HCT116 (cell line): ENCODE measurements at regions not wholly inside any gene's neighbourhood (a gene's known extent, or its start where the extent isn't known, plus 50 kb on each side); places are given as distances from the start of the nearest gene placed in this dataset.

ENCODE experiments used
- CBX3 ChIP-seq: IDR thresholded peaks from 2 replicates; pipeline ENCODE4 v1.6.1; 2012; ENCODE audit warnings: low read depth
- CEBPB ChIP-seq: IDR thresholded peaks from 2 replicates; pipeline ENCODE4 v1.6.1; 2012; ENCODE audit warnings: low read depth
- EZH2 ChIP-seq: fragments of 200-600 bp; sonication (generic); IDR thresholded peaks from 2 replicates; pipeline ENCODE4 v1.6.1; 2017; ENCODE audit warnings: antibody characterized with exemption, mixed run types
- EZH2phosphoT487 ChIP-seq: fragments of 200-600 bp; IDR thresholded peaks from 2 replicates; pipeline ENCODE4 v1.6.1; 2018; ENCODE audit warnings: antibody characterized with exemption, borderline replicate concordance
- JUND ChIP-seq: IDR thresholded peaks from 2 replicates; pipeline ENCODE4 v1.6.1; 2012
- POLR2A ChIP-seq: IDR thresholded peaks from 2 replicates; pipeline ENCODE4 v1.7.0; 2011; ENCODE audit warnings: borderline replicate concordance; ENCODE audit not compliant: insufficient read depth, insufficient read length; ENCODE audit errors: extremely low read depth
- POLR2AphosphoS5 ChIP-seq: IDR thresholded peaks from 2 replicates; pipeline ENCODE4 v1.6.1; 2011; ENCODE audit warnings: mild to moderate bottlenecking, low read depth, low read length, moderate library complexity
- SIN3A ChIP-seq: IDR thresholded peaks from 2 replicates; pipeline ENCODE4 v1.6.1; 2012; ENCODE audit warnings: low read depth
- SRF ChIP-seq: IDR thresholded peaks from 2 replicates; pipeline ENCODE4 v1.6.1; 2012; ENCODE audit warnings: low read depth
- ZNF274 ChIP-seq: fragments of 200-500 bp; sonication (Bioruptor generic); IDR thresholded peaks from 2 replicates; pipeline ENCODE4 v1.6.1; 2014; ENCODE audit warnings: mild to moderate bottlenecking, low read depth, low read length, inconsistent platforms
- TF ChIP-seq, protein P1 (sequence below), 3 experiments: fragments of 200-600 bp in 1 of 3; sonication (generic) in 1 of 3; IDR thresholded peaks in 2 of 3; conservative IDR thresholded peaks in 1 of 3; 2 replicates each; pipeline ENCODE4 v1.5.1; 2012 to 2017; ENCODE audit warnings: low read depth in 2 of 3, low read length in 2 of 3, antibody characterized with exemption in 1 of 3, borderline replicate concordance in 1 of 3, control low read depth in 1 of 3, mild to moderate bottlenecking in 1 of 3, mixed read lengths in 1 of 3, mixed run types in 1 of 3, moderate library complexity in 1 of 3; ENCODE audit not compliant: insufficient read depth in 1 of 3
- TF ChIP-seq, protein P2 (sequence below): IDR thresholded peaks from 2 replicates; pipeline ENCODE4 v1.6.1; 2012; ENCODE audit warnings: low read depth
- TF ChIP-seq, protein P3 (sequence below): IDR thresholded peaks from 2 replicates; pipeline ENCODE4 v1.6.1; 2012

DNA sequence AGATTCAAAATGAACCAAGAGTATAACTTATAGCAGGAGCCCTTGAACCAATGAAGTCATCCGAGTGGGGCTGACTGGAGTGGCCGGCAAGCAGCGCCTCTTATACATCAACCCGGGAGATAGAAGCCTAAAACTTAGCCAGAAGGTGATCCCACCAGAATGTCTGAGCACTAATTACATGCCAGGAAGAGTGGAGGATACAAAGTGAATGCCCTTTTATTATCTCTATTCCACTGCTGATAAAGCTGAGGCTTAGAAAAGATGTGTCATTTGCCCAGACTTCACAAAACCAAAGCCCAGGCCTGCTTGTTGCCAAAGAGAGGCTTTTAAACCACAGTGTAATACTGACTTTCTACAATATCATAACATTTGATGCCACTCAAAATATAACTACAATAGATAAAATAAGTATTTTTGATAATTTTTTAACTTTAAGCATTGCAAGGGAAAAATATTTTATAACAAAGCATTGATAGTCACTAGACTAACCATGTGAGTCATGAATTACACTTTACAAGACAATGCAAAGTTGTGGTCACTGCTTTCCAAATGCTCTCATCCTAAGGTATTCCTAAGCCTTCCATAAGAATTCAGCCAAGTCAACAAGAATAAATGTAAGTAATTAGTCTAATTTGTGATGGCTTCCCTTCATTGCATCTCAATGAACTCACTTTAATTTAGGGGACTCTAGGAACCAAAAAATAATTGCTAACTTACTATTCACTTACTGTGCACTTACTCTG is 58.6 kb upstream of the ARID5B start:
- TF ChIP-seq, protein P1, sequence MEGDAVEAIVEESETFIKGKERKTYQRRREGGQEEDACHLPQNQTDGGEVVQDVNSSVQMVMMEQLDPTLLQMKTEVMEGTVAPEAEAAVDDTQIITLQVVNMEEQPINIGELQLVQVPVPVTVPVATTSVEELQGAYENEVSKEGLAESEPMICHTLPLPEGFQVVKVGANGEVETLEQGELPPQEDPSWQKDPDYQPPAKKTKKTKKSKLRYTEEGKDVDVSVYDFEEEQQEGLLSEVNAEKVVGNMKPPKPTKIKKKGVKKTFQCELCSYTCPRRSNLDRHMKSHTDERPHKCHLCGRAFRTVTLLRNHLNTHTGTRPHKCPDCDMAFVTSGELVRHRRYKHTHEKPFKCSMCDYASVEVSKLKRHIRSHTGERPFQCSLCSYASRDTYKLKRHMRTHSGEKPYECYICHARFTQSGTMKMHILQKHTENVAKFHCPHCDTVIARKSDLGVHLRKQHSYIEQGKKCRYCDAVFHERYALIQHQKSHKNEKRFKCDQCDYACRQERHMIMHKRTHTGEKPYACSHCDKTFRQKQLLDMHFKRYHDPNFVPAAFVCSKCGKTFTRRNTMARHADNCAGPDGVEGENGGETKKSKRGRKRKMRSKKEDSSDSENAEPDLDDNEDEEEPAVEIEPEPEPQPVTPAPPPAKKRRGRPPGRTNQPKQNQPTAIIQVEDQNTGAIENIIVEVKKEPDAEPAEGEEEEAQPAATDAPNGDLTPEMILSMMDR (IDR thresholded peaks at IDR 0.05 in 2 of 3, conservative IDR thresholded peaks at IDR 0.05 in 1 of 3; ENCODE audit: borderline replicate concordance in 1 of 3, insufficient read depth in 1 of 3, low read depth in 2 of 3, low read length in 2 of 3) = no peak
- TF ChIP-seq CEBPB (no peak), POLR2A (no peak), POLR2AphosphoS5 (no peak), EZH2 (no peak), JUND (no peak), SRF (no peak), SIN3A (no peak), ZNF274 (no peak), CBX3 (no peak), EZH2phosphoT487 (no peak)
- TF ChIP-seq, protein P2, sequence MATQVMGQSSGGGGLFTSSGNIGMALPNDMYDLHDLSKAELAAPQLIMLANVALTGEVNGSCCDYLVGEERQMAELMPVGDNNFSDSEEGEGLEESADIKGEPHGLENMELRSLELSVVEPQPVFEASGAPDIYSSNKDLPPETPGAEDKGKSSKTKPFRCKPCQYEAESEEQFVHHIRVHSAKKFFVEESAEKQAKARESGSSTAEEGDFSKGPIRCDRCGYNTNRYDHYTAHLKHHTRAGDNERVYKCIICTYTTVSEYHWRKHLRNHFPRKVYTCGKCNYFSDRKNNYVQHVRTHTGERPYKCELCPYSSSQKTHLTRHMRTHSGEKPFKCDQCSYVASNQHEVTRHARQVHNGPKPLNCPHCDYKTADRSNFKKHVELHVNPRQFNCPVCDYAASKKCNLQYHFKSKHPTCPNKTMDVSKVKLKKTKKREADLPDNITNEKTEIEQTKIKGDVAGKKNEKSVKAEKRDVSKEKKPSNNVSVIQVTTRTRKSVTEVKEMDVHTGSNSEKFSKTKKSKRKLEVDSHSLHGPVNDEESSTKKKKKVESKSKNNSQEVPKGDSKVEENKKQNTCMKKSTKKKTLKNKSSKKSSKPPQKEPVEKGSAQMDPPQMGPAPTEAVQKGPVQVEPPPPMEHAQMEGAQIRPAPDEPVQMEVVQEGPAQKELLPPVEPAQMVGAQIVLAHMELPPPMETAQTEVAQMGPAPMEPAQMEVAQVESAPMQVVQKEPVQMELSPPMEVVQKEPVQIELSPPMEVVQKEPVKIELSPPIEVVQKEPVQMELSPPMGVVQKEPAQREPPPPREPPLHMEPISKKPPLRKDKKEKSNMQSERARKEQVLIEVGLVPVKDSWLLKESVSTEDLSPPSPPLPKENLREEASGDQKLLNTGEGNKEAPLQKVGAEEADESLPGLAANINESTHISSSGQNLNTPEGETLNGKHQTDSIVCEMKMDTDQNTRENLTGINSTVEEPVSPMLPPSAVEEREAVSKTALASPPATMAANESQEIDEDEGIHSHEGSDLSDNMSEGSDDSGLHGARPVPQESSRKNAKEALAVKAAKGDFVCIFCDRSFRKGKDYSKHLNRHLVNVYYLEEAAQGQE = no peak
- TF ChIP-seq, protein P3, sequence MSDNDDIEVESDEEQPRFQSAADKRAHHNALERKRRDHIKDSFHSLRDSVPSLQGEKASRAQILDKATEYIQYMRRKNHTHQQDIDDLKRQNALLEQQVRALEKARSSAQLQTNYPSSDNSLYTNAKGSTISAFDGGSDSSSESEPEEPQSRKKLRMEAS = no peak
